ENCODE measurements at regions not wholly inside any gene's neighbourhood (a gene's known extent, or its start where the extent isn't known, plus 50 kb on each side); places are given as distances from the start of the nearest gene placed in this dataset.

GRCh38 chr5:135181653-135182052 lies 147.6 kb upstream of the PITX1 start:
- no peak for TF ChIP-seq CTCF (IDR thresholded peaks at IDR 0.05; ENCODE audit: low read depth, low read length, missing control alignments)
- H3K4me3 ChIP-seq (ENCODE audit: low read depth, low read length), result no peak overlapping the region
- no peak for DNase-seq (ENCODE audit: low read depth)

- TF ChIP-seq CTCF (IDR thresholded peaks at IDR 0.05; ENCODE audit: low read depth, low read length, missing control alignments), result no peak
- DNase-seq (ENCODE audit: low read depth), result no peak
- H3K4me3 ChIP-seq (ENCODE audit: low read depth, low read length), result no peak overlapping the region
Measured at GRCh38 chr5:135179308-135179980, 145.4 kb upstream of the PITX1 start.

- TF ChIP-seq CTCF (IDR thresholded peaks at IDR 0.05; ENCODE audit: low read depth, low read length, missing control alignments), result no peak
- DNase-seq (ENCODE audit: low read depth), result no peak
- no peak overlapping the region for H3K4me3 ChIP-seq (ENCODE audit: low read depth, low read length)
Measured at GRCh38 chr5:135178476-135179155, 144.6 kb upstream of the PITX1 start.

GRCh38 chr5:135177591-135177990 lies 143.6 kb upstream of the PITX1 start:
- no peak for TF ChIP-seq CTCF (IDR thresholded peaks at IDR 0.05; ENCODE audit: low read depth, low read length, missing control alignments)
- no peak for DNase-seq (ENCODE audit: low read depth)
- no peak overlapping the region for H3K4me3 ChIP-seq (ENCODE audit: low read depth, low read length)

- TF ChIP-seq CTCF (IDR thresholded peaks at IDR 0.05; ENCODE audit: low read depth, low read length, missing control alignments), result no peak
- H3K4me3 ChIP-seq (ENCODE audit: low read depth, low read length), result no peak overlapping the region
- DNase-seq (ENCODE audit: low read depth), result no peak
Measured at GRCh38 chr5:135176991-135177390, 143.0 kb upstream of the PITX1 start.

- no peak for DNase-seq (ENCODE audit: low read depth)
- TF ChIP-seq CTCF (IDR thresholded peaks at IDR 0.05; ENCODE audit: low read depth, low read length, missing control alignments), result no peak
- H3K4me3 ChIP-seq (ENCODE audit: low read depth, low read length), result no peak overlapping the region
Measured at GRCh38 chr5:135174315-135175096, 140.5 kb upstream of the PITX1 start.
